MM.1S (cell line): ENCODE measurements at regions not wholly inside any gene's neighbourhood (a gene's known extent, or its start where the extent isn't known, plus 50 kb on each side); places are given as distances from the start of the nearest gene placed in this dataset.

Source experiments
- EZH2 ChIP-seq: fragments of 300-600 bp; sonication (generic); optimal IDR thresholded peaks from 2 replicates; pipeline ENCODE3; 2017; ENCODE audit warnings: low read depth, mild to moderate bottlenecking, antibody characterized with exemption, low read length, mixed read lengths
- TF ChIP-seq, protein P1 (sequence below): fragments of 300-600 bp; sonication (generic); IDR thresholded peaks from 2 replicates; pipeline ENCODE4 v1.5.1; 2016; ENCODE audit warnings: antibody characterized with exemption, low read length, mixed read lengths

DNA sequence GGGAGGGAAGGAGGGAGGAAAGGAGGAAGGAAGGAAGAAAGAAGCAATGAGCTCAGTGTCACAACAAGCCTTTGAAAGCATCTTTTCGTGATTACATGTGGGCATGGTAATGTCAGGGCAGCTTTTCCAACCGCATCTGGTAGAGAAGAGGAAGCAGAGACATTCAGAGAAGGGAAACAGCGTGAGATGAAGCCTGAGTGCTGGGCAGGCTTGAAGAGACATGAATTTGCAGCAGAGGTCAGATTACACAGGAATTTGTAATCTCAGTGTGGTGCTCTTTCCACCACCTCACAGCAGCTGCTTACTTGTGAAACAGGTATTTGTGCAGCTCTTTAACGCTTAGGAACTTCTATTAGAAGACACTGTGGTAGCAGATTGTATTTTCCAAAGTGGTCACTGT is 289.5 kb upstream of the C11orf87 start:
- TF ChIP-seq, protein P1, sequence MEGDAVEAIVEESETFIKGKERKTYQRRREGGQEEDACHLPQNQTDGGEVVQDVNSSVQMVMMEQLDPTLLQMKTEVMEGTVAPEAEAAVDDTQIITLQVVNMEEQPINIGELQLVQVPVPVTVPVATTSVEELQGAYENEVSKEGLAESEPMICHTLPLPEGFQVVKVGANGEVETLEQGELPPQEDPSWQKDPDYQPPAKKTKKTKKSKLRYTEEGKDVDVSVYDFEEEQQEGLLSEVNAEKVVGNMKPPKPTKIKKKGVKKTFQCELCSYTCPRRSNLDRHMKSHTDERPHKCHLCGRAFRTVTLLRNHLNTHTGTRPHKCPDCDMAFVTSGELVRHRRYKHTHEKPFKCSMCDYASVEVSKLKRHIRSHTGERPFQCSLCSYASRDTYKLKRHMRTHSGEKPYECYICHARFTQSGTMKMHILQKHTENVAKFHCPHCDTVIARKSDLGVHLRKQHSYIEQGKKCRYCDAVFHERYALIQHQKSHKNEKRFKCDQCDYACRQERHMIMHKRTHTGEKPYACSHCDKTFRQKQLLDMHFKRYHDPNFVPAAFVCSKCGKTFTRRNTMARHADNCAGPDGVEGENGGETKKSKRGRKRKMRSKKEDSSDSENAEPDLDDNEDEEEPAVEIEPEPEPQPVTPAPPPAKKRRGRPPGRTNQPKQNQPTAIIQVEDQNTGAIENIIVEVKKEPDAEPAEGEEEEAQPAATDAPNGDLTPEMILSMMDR = no peak
- no peak for TF ChIP-seq EZH2
